ENCODE measurements at regions not wholly inside any gene's neighbourhood (a gene's known extent, or its start where the extent isn't known, plus 50 kb on each side); places are given as distances from the start of the nearest gene placed in this dataset.
"Not testable (repeated sequence)": the region's sequence is repeated elsewhere in the genome, so short reads cannot be mapped to it uniquely, and the experiment has no call there.

GRCh38 chrY:10627116-10627515 is 1099.4 kb downstream of the TSPY10 start:
- DNase-seq (no peak), ATAC-seq (no peak)
- intact Hi-C loops (cut with DNase I), result no loop called here

GRCh38 chrY:10648813-10649212 is 1121.1 kb downstream of the TSPY10 start:
- DNase-seq; ATAC-seq; intact Hi-C loops (cut with DNase I): not testable (repeated sequence)

GRCh38 chrY:10657120-10657519 is 1129.4 kb downstream of the TSPY10 start:
- DNase-seq; intact Hi-C loops (cut with DNase I); ATAC-seq: not testable (repeated sequence)

- intact Hi-C loops (cut with DNase I), result no loop called here
- ATAC-seq (peak in 1 of 2 donors; percentile 76), DNase-seq (no peak)
Observed at GRCh38 chrY:10666785-10667184, 1139.1 kb downstream of the TSPY10 start.

DNA sequence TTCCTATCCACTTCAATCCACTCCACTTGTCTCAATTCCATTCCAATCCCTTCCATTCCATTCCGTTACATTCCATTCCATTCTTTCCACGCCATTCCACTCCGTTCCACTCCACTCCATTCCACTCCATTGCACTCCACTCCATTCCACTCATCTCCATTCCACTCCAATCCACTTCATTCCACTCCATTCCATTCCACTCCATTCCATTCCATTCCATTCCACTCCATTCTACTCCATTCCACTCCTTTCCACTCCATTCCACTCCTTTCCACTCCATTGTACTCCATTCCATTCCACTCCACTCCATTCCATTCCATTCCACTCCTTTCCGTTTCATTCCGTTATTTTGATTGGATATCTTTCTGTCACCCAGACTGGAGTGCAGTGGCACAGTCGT is 1158.7 kb downstream of the TSPY10 start:
- no peak for ATAC-seq
- no peak for DNase-seq
- intact Hi-C loops (cut with DNase I), result no loop called here

Measured in left cardiac atrium (tissue), 4 donors.